GOT3 (cell line): ENCODE measurements at regions not wholly inside any gene's neighbourhood (a gene's known extent, or its start where the extent isn't known, plus 50 kb on each side); places are given as distances from the start of the nearest gene placed in this dataset.

ENCODE experiments used
- DNase-seq: peaks from one replicate; lab custom pipeline; 2025; ENCODE audit warnings: mixed read lengths; lab: John Stamatoyannopoulos, UW

- no peak for DNase-seq
These were observed 132.7 kb upstream of the HABP2 start for GRCh38 chr10:113420057-113420732.

- no peak for DNase-seq
These were observed 131.8 kb upstream of the HABP2 start for GRCh38 chr10:113420733-113421675.

GRCh38 chr10:113422371-113422770 lies 130.5 kb upstream of the HABP2 start:
- no peak for DNase-seq

GRCh38 chr10:113423981-113424721 lies 128.7 kb upstream of the HABP2 start:
- DNase-seq: no peak

GRCh38 chr10:113425008-113425407 lies 127.8 kb upstream of the HABP2 start:
- no peak for DNase-seq

- DNase-seq: no peak
These were observed 127.3 kb upstream of the HABP2 start for GRCh38 chr10:113425541-113425951.

- DNase-seq: no peak
These were observed 126.5 kb upstream of the HABP2 start for GRCh38 chr10:113426181-113426877.

GRCh38 chr10:113427236-113427735 lies 125.6 kb upstream of the HABP2 start:
- DNase-seq: no peak

- DNase-seq: no peak
These were observed 124.9 kb upstream of the HABP2 start for GRCh38 chr10:113427811-113428558.

GRCh38 chr10:113430634-113431397 lies 122.0 kb upstream of the HABP2 start:
- no peak for DNase-seq

- no peak for DNase-seq
These were observed 121.3 kb upstream of the HABP2 start for GRCh38 chr10:113431398-113432160.

GRCh38 chr10:113433711-113434110 lies 119.1 kb upstream of the HABP2 start:
- DNase-seq: no peak

GRCh38 chr10:113434315-113434714 lies 118.5 kb upstream of the HABP2 start:
- no peak for DNase-seq

- no peak for DNase-seq
These were observed 117.9 kb upstream of the HABP2 start for GRCh38 chr10:113434950-113435349.

GRCh38 chr10:113435881-113436280 lies 117.0 kb upstream of the HABP2 start:
- DNase-seq: no peak

GRCh38 chr10:113436851-113437250 lies 116.0 kb upstream of the HABP2 start:
- DNase-seq: no peak

- DNase-seq: peak; percentile 32
These were observed 114.2 kb upstream of the HABP2 start for GRCh38 chr10:113438652-113439051.

- no peak for DNase-seq
These were observed 111.6 kb upstream of the HABP2 start for GRCh38 chr10:113441220-113441619.

GRCh38 chr10:113441686-113442270 lies 111.1 kb upstream of the HABP2 start:
- no peak for DNase-seq
